Stimulated activated CD8-positive, alpha-beta memory T cell treated with anti-CD3 and anti-CD28 coated beads, Interleukin-7, amount 100 ng/mL, for 1 hour (primary cell): ENCODE measurements at regions not wholly inside any gene's neighbourhood (a gene's known extent, or its start where the extent isn't known, plus 50 kb on each side); places are given as distances from the start of the nearest gene placed in this dataset.
"Not testable (repeated sequence)": the region's sequence is repeated elsewhere in the genome, so short reads cannot be mapped to it uniquely, and the experiment has no call there.

Experiments
- DNase-seq, 2 donors: peaks; one replicate each; pipeline ENCODE4 v3.0.0-alpha.2; 2020; ENCODE audit warnings: low read depth in 2 of 2

GRCh38 chr12:131375261-131375971, 335.5 kb upstream of the SFSWAP start:
- no peak for DNase-seq

- DNase-seq = no peak
These were observed 334.9 kb upstream of the SFSWAP start for GRCh38 chr12:131375972-131376345.

DNA sequence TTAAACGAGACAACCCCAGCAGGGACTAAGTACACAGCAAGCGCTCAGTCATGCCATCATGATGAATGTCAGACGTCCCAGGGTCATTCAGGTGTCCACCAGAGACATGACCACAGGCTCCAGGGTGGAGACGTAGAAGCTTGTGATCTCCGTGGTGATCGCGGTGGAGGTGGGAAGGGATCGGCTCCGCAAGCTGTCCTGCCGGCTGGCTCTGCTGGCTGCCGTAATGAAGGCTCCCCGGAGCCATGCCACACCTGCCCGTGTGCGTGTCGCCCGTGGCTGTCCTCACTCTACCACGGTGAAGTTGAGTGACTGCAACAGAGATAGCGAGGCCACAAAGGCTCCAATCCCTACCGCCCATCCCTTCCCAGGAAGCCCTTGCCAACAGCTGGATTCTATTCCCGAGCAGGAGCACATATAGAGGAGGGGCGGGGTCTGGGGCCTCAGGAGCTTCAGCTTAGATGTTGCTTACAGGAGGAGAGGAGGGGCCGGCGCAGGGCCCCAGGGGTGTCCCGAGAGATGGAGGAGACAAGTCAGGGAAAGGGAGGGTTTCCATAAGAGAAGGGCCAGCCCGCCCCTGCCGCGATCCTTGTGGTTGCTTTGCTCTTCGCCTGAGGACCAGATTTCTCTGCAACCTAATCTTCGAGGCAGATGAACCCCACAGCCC, 332.6 kb upstream of the SFSWAP start:
- DNase-seq = no peak

DNA sequence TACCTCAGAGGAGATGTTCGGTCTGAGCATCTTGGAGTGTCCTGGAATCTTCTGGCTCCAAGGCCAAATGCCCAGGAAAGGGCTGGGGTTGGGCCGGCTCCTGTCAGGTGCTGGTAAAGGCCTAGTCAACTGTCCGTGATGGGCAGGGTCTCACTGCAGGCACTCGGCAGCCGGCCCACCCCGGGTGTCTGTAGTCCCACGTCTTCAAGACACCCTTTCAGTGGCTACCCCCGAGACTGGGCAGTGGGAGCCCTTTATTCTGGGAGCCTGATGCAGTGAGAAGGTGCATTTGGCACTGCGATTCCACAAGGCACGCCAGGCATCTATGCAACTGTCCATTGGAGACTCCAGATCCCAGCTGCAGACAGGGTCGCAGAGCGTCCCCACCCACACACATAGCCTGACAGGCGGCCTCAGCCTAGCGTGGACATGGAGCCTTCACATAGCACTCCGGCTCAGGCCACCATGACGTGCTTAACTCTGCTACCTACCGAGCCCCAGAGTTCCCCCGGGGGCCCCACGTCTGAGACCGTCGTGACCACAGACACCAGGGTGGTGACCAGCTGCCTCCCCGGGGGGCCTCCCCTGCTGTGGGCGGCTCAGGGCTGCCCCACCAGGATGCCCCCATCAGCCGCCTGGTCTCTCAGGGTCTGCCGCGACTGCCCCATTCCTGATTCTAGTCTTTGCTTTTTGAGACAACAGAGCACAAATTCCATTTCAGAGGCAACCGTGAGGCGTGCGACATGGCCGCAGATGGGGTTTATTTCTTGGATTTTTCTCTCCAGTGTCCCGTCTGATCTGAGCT, 331.8 kb upstream of the SFSWAP start:
- no peak for DNase-seq

GRCh38 chr12:131379738-131380137, 331.2 kb upstream of the SFSWAP start:
- DNase-seq = no peak

GRCh38 chr12:131380220-131380964, 330.5 kb upstream of the SFSWAP start:
- DNase-seq = no peak

GRCh38 chr12:131380965-131381705, 329.8 kb upstream of the SFSWAP start:
- no peak for DNase-seq

- DNase-seq = no peak
These were observed 329.0 kb upstream of the SFSWAP start for GRCh38 chr12:131381716-131382430.

- DNase-seq = no peak
These were observed 327.6 kb upstream of the SFSWAP start for GRCh38 chr12:131383291-131383690.

- no peak for DNase-seq
These were observed 326.9 kb upstream of the SFSWAP start for GRCh38 chr12:131383741-131384543.

DNA sequence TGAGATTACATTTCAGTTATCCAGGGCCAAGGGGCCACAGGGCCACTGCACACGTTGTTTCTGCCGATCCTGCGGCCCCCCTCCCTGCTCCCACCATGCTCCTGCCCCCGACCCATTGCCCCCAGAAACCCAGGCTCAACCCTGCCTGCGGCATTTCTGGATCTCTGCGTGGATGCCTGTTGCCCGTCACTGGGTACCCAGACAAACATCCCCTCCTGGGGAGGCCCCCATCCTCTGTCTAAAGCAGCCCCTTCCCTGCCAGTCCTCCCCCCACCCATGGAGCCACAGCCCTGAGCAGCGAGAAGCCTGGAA, 326.4 kb upstream of the SFSWAP start:
- DNase-seq = no peak

DNA sequence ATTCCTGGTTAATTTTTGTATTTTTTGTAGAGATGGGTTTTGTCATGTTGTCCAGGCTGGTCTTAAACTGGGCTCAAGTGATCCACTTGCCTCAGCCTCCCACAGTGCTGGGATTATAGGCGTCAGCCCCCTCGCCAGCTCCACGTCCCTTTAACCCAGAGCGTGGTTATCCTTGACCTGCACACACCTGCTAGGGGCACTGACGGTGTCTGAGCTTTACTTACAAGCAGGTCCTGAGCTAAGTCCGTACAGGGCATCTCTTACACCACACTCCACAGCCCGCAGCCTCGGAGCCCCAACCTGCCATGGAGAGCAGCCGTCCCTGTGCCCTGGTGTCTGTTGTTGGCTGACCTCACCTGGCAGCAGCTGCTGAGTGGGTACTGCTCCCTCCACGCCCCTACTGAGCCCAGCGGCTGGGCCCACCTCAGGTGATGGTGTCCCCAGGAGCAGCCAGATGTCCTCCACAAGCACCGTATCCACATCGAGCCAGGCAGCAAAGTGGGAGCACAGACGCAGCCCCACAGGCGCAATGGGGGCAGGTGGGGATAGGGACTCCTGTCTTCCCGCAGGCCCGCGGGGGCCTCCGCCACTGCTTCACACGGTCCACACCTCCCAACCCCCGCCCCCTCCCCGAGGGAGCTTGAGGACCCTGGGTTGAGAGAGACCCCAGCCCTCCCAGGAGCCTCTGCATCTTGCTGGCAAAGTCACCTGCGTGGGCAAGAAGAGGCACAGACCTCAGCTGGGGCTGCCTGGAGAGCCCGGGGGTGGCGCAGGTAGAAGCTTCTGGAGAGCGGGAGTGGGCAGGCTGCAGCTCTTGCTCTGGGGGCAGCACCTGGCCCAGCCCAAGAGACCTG, 325.4 kb upstream of the SFSWAP start:
- DNase-seq = no peak

GRCh38 chr12:131386167-131386521, 324.7 kb upstream of the SFSWAP start:
- no peak for DNase-seq

GRCh38 chr12:131386781-131387180, 324.1 kb upstream of the SFSWAP start:
- no peak for DNase-seq

GRCh38 chr12:131387281-131388163, 323.4 kb upstream of the SFSWAP start:
- no peak for DNase-seq

DNA sequence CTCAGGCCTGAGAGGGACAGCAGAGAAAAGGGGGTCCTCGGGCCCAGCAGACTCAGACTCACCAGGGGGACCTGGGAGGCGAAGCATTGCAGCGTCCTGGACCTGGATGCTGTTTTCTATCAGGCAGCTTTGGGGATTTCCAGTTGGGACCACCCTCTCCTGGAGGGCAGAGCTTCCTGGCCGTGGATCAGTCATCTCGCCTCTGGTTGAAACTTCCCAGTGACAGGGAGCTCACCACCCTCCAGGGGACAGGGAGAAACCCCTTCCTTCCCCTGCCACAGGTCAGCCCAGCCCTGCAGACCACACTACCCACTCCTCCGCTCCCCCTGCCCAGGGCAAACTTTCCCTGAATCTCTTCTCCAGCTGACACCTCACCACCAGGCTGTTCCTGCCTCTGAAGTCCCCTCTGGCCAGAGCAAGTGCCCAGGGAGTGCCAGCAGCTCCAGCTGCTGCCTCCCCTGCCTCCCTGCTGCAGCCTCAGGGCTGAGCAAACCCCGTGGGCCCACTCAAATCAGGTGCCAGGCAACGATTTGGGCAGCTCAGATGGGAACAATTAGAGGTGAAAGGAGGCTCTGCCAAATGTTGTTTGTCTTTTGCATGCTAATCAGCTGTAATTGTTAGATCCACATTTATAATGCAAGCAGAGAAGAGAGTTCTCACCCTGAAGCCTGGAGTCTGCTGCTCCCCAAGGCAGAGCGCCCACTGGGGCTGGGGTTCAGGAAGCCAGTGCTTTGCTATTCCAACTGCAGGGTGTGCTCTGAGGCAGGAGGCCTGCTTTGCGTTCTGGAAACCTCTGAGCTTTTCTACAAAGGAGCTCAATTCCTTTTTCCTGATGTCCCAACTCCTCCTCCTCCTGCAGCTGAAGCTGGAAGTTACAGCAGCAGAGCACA, 322.5 kb upstream of the SFSWAP start:
- DNase-seq = not testable (repeated sequence)
